K562 (cell line): ENCODE measurements at regions not wholly inside any gene's neighbourhood (a gene's known extent, or its start where the extent isn't known, plus 50 kb on each side); places are given as distances from the start of the nearest gene placed in this dataset.

Source experiments
- ATAC-seq: fragments of 200-7000 bp; cut with Tn5 transposase; 3 replicates; pipeline ENCODE4 v1.9.1; 2020; ENCODE audit warnings: moderate library complexity
- BruUV-seq: library from RNA; stranded (reverse); fragments of 400-500 nt; replicated peaks from 2 replicates; lab custom pipeline; 2021; lab: Mats Ljungman, UMichigan
- CTCF ChIA-PET: fragments of 300-600 bp; formaldehyde crosslinking; extraction: SDS; loops from one replicate; lab custom pipeline; 2021; ENCODE audit warnings: low intra/inter-chr PET ratio; lab: Yijun Ruan, JAX
- POLR2A ChIA-PET: fragments of 300-600, 350-650 bp; sonication (Branson Sonifier 250); formaldehyde crosslinking; extraction: SDS; loops from one replicate; lab custom pipeline; 2021; ENCODE audit warnings: antibody characterized with exemption, inconsistent platforms; lab: Yijun Ruan, JAX
- DNase-seq, 4 experiments: peaks; one replicate each; pipeline versions ENCODE4 v3.0.0 to v3.0.0-alpha.2; 2011 to 2018; ENCODE audit warnings: low spot score in 3 of 4, mixed read lengths in 3 of 4; ENCODE audit errors: extremely low read depth in 1 of 4
- FAIRE-seq: peaks from 2 replicates; lab custom pipeline; 2011; peaks lifted over from hg19 to GRCh38; lab: Jason Lieb, UNC
- H2AFZ ChIP-seq: 2 replicates; pipeline ENCODE4 v1.6.0; 2011; ENCODE audit warnings: low read depth, low read length, control low read depth, inconsistent platforms
- H3K27ac ChIP-seq: fragments of 200-600 bp; 3 replicates; pipeline ENCODE4 v1.8.0; 2011; ENCODE audit warnings: low read depth, mild to moderate bottlenecking, control low read depth, inconsistent platforms, low read length, moderate library complexity, mixed read lengths; ENCODE audit errors: extremely low read depth
- H3K27me3 ChIP-seq, 2 experiments: fragments of 300-600 bp in 1 of 2; 2 replicates in 1 of 2; 3 replicates in 1 of 2; pipeline versions ENCODE4 v1.6.0 to v1.8.0; 2011; ENCODE audit warnings: inconsistent platforms in 2 of 2, low read length in 2 of 2, mild to moderate bottlenecking in 1 of 2, mixed read lengths in 1 of 2, moderate library complexity in 1 of 2; ENCODE audit not compliant: control insufficient read depth in 2 of 2, insufficient read depth in 2 of 2
- H3K36me3 ChIP-seq: fragments of 300-600 bp; 3 replicates; pipeline ENCODE4 v1.8.0; 2011; ENCODE audit warnings: mild to moderate bottlenecking, low read length, inconsistent platforms; ENCODE audit not compliant: control insufficient read depth, insufficient read depth
- H3K4me1 ChIP-seq, 2 experiments: fragments of 200-600 bp in 1 of 2; replicated peaks in 1 of 2; 2 replicates in 1 of 2; 3 replicates in 1 of 2; pipeline versions ENCODE4 v1.5.1 to v1.8.0; 2011; ENCODE audit warnings: inconsistent platforms in 2 of 2, low read length in 2 of 2, mild to moderate bottlenecking in 1 of 2, mixed read lengths in 1 of 2, moderate library complexity in 1 of 2; ENCODE audit not compliant: control insufficient read depth in 2 of 2, insufficient read depth in 2 of 2
- H3K4me2 ChIP-seq: 2 replicates; pipeline ENCODE4 v1.6.1; 2011; ENCODE audit warnings: low read length, control low read depth, inconsistent platforms, mixed read lengths; ENCODE audit not compliant: insufficient read depth
- H3K4me3 ChIP-seq: fragments of 200-600 bp; sonication (generic), shearing (Covaris generic); 2 replicates; pipeline ENCODE4 v1.5.1; 2016; ENCODE audit warnings: control low read depth, inconsistent platforms
- H3K79me2 ChIP-seq: fragments of 200-600 bp; 3 replicates; pipeline ENCODE4 v1.8.0; 2011; ENCODE audit warnings: low read length, inconsistent platforms; ENCODE audit not compliant: control insufficient read depth, insufficient read depth
- H3K9ac ChIP-seq, 2 experiments: 2 replicates each; pipeline versions ENCODE4 v1.6.0 to v1.6.1; 2011; ENCODE audit warnings: low read depth in 2 of 2, low read length in 2 of 2, control low read depth in 1 of 2, inconsistent platforms in 1 of 2, mild to moderate bottlenecking in 1 of 2, mixed read lengths in 1 of 2; ENCODE audit not compliant: insufficient read depth in 1 of 2
- H3K9me1 ChIP-seq: one replicate; pipeline ENCODE4 v1.6.0; 2011; ENCODE audit warnings: inconsistent platforms, mild to moderate bottlenecking, low read length, moderate library complexity; ENCODE audit not compliant: control insufficient read depth, insufficient read depth
- H3K9me3 ChIP-seq: replicated peaks from 2 replicates; pipeline ENCODE4 v1.5.1; 2011; ENCODE audit warnings: low read depth, low read length, inconsistent platforms; ENCODE audit not compliant: control insufficient read depth, insufficient read depth
- H4K20me1 ChIP-seq: replicated peaks from 2 replicates; pipeline ENCODE4 v1.6.1; 2011; ENCODE audit warnings: low read length, inconsistent platforms, mixed read lengths; ENCODE audit not compliant: control insufficient read depth, insufficient read depth
- ADNP ChIP-seq: fragments of 200-800 bp; sonication (Bioruptor generic); IDR thresholded peaks from 2 replicates; pipeline ENCODE4 v1.6.1; 2016; ENCODE audit warnings: missing genetic modification characterization, missing compliant biosample characterization
- EP300 ChIP-seq: IDR thresholded peaks from 2 replicates; pipeline ENCODE4 v1.6.1; 2012; ENCODE audit warnings: low read length, improper control_type of control experiment
- ERF ChIP-seq: fragments of 450-650 bp; formaldehyde crosslinking; IDR thresholded peaks from 2 replicates; pipeline ENCODE4 v1.4.0; 2020; ENCODE audit warnings: mild to moderate bottlenecking, mixed read lengths
- GABPB1 ChIP-seq: sonication (generic); formaldehyde crosslinking; IDR thresholded peaks from 2 replicates; pipeline ENCODE4 v1.8.0; 2022; ENCODE audit warnings: mild to moderate bottlenecking, missing genetic modification reagents
- GATAD2A ChIP-seq: fragments of 450-650 bp; IDR thresholded peaks from 2 replicates; pipeline ENCODE4 v1.6.1; 2017
- HMGN3 ChIP-seq: IDR thresholded peaks from 2 replicates; pipeline ENCODE4 v1.6.1; 2011; ENCODE audit warnings: borderline replicate concordance, low read depth, mild to moderate bottlenecking, mixed read lengths, low read length; ENCODE audit not compliant: insufficient read length; ENCODE audit errors: extremely low read depth
- PCBP2 ChIP-seq: fragments of 200-400 bp; formaldehyde crosslinking; IDR thresholded peaks from 2 replicates; pipeline ENCODE4 v1.6.1; 2018; ENCODE audit warnings: low read length, low read depth, mild to moderate bottlenecking, moderate library complexity; ENCODE audit not compliant: poor library complexity, severe bottlenecking
- SAFB2 ChIP-seq: fragments of 200-400 bp; formaldehyde crosslinking; IDR thresholded peaks from 2 replicates; pipeline ENCODE4 v1.6.1; 2018; ENCODE audit warnings: borderline replicate concordance, low read length, low read depth, moderate library complexity; ENCODE audit not compliant: severe bottlenecking
- TAF7 ChIP-seq: fragments of 450-650 bp; IDR thresholded peaks from 2 replicates; pipeline ENCODE4 v1.6.1; 2016; ENCODE audit warnings: missing genetic modification characterization, missing compliant biosample characterization
- TFAM ChIP-seq: fragments of 250-450 bp; sonication (Bioruptor Pico); conservative IDR thresholded peaks from 2 replicates; pipeline ENCODE4 v1.5.0; 2021; ENCODE audit warnings: mild to moderate bottlenecking, moderate library complexity
- ZBED1 ChIP-seq: IDR thresholded peaks from 2 replicates; pipeline ENCODE4 v1.6.1; 2014
- ZFPM2 ChIP-seq: fragments of 250-450 bp; sonication (Bioruptor Pico); IDR thresholded peaks from 2 replicates; pipeline ENCODE4 v1.5.1; 2022; ENCODE audit warnings: mild to moderate bottlenecking
- ZNF24 ChIP-seq: fragments of 450-650 bp; IDR thresholded peaks from 2 replicates; pipeline ENCODE4 v1.6.1; 2016
- ZNF444 ChIP-seq: fragments of 250-450 bp; sonication (Bioruptor Pico); IDR thresholded peaks from 2 replicates; pipeline ENCODE4 v1.4.0; 2020; ENCODE audit warnings: mild to moderate bottlenecking, moderate library complexity
- WGBS: fragments of 100-300 bp; shearing (Covaris generic); methylation state at CpG from one replicate; pipeline ENCODE4 v1.1.6; 2016; ENCODE audit warnings: low coverage, mixed read lengths; ENCODE audit not compliant: insufficient coverage; ENCODE audit errors: missing lambda C conversion rate; 5-methylcytosine and 5-hydroxymethylcytosine counted together
- in situ Hi-C: fragments of 300-500 bp; cut with MboI; formaldehyde crosslinking; loops from 4 replicates; pipeline ENCODE4 v1.15.0; 2018; ENCODE audit warnings: inconsistent platforms, mixed read lengths
- intact Hi-C: fragments of 100-400 bp; cut with micrococcal nuclease; formaldehyde crosslinking; loops from 2 replicates; pipeline ENCODE4 v1.14.2; 2022

DNA sequence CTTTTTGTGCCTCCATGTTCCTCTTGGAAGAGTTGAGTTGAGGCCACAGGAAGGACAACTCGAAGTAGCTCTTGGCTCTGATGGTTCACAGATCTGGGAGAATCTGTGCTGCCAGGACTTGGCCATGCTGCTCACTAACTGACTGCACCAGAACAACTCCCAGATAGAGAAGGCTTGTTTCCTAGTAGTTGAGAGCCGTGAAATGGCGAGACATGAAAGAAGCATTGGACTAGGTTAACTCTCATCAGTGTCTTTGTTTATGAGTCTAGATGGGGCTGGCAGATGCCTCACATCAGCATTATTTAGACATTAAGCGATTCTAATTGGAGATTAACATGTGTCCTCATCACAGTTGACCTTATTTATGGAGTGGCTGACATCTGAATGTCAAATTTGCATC lies 92.9 kb upstream of the AGBL1 start:
- POLR2A ChIA-PET = interaction anchor here (0.5 kb wide), 1 partner anchor 13 kb away, joined by 3 read pairs; no protein-coding TSS in a partner anchor
- in situ Hi-C loops (no loop called here), intact Hi-C loops (no loop called here)
- H3K9ac ChIP-seq = no peak overlapping the region
- H3K4me1 ChIP-seq = no peaks in the 10 kb centered on the region
- TF ChIP-seq HMGN3 (no peak), ADNP (no peak), ERF (no peak), ZNF444 (CRISPR knock-in tag) (no peak), SAFB2 (no peak), PCBP2 (no peak), ZBED1 (no peak), ZFPM2 (CRISPR knock-in tag) (no peak), TFAM (CRISPR knock-in tag) (no peak), ZNF24 (no peak), EP300 (no peak), GABPB1 (CRISPR knock-in tag) (no peak), GATAD2A (no peak), TAF7 (tag) (no peak)
- H3K79me2 ChIP-seq = no peaks in the 10 kb centered on the region
- H3K27ac ChIP-seq = no peak overlapping the region
- no peaks in the 10 kb centered on the region for H3K9me1 ChIP-seq
- CTCF ChIA-PET = no interaction called here
- no peak overlapping the region for H2AFZ ChIP-seq
- FAIRE-seq = no peak
- no peak overlapping the region for H3K4me3 ChIP-seq
- no peaks in the 10 kb centered on the region for H4K20me1 ChIP-seq
- no peaks in the 10 kb centered on the region; the same call in 1 of the 2 replicates for H3K9me3 ChIP-seq
- H3K4me2 ChIP-seq = no peak overlapping the region
- no peak for ATAC-seq
- WGBS = 2% methylated on average over 4 of the region's 4 CpGs
- no TSS peak for BruUV-seq
- H3K36me3 ChIP-seq = no peaks in the 10 kb centered on the region
- H3K27me3 ChIP-seq = no peaks in the 10 kb centered on the region
- no peak for DNase-seq
